GM19468 (cell line): ENCODE measurements at regions not wholly inside any gene's neighbourhood (a gene's known extent, or its start where the extent isn't known, plus 50 kb on each side); places are given as distances from the start of the nearest gene placed in this dataset.
"Not testable (repeated sequence)": the region's sequence is repeated elsewhere in the genome, so short reads cannot be mapped to it uniquely, and the experiment has no call there.

Source experiments
- ATAC-seq: cut with Tn5 transposase; IDR thresholded peaks from one replicate; pipeline ENCODE4 v1.9.1; 2021; ENCODE audit warnings: mild to moderate bottlenecking, moderate library complexity, moderate number of reproducible peaks; ENCODE audit not compliant: unreplicated experiment; ENCODE audit errors: extremely low read depth

DNA sequence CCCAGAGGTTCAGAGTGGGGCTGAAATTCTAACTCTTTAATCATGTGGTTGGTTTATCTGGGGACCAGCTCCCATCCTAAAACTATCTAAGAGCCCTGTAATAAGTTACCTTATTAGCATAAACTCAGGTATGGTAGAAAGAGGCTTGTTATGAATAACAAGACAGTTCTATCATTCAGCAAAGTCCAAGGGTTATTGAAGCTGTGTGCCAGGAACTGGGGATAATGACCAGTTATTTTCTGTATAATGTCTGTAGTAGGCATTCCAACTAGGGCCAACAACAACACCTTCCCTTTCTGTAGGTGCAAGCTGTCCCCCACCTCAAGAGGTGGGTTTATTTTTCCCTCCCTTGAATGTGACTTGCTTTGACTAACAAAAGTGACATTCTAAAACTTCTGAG is 170.1 kb downstream of the CD83 start:
- ATAC-seq = no peak

- no peak for ATAC-seq
Measured at GRCh38 chr6:14288910-14289309, 171.3 kb downstream of the CD83 start.

DNA sequence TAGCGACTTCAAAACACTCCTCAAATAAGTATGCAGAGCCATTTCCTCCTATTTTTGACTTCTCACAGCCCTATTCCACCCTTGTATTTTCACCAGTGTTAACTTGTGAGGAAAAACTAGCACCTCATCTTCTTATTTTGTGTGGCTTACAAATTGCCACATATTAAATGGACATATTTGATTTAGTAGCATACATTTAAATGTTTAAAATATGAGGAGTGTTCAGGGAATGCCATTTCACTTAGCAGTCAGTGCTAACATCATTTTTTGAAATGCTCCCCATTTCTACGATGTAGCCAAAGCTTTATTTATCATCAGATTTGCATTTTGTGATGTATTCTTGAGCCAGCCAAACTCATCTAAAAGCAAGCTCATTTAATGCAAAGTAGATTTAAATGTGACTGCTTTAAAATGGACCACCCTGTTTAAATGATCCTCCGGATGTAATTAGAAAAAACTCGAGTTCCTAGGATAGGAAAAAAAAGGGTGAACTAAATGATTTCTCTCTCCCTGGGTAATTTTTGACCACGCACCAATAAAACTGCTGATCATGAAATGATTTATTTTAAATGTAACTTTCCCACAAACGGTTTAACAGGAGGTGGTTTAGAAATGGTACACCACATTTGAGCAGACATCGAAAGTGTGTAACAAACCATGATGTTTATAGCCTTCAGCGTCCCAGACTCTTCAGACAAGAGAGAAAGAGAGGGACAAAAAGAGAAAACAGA is 172.6 kb downstream of the CD83 start:
- no peak for ATAC-seq

DNA sequence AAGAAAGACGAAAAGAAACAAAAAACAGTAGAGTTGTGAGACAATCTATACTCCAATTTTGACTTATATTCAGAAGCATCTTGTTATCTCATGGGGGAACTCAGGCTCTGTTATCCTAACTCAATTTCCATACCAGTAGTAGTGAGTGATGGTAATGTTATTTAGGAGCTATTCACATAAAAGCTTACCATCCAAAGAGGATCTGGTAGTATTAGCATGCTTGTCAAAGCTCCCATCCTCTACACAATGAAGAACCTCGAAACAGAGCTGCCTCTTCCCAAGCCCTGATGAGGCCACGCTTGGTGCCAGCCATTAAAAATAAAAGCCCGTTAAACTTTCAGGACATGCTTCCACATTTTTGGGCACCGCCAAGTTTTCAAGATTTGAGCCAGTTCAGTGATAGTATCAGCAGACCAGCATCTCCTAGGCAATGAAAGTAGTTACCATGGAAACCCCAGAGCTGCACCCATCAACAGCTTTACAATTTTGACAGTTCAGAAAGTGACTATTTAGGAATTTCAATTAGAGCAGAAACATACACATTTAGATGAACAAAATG is 173.3 kb downstream of the CD83 start:
- ATAC-seq = no peak

DNA sequence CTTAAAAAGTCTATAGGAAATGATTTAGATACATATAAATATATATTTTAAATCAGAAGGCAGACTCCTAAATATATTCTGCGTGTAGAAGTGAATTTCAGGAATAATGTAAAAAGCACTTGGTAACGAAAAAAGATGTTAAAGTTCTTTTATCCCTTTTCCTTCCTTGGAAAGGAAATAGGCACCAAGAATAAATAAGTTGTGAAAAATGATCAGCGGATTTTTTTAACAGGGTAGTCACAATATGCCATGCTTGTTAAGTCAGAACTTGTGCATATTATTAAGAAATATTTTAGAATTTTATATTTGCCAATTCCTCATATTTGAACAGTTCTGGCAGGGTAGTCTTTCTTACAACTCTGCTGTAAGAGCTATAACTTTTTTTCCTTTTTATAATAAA is 173.8 kb downstream of the CD83 start:
- ATAC-seq = no peak

GRCh38 chr6:14292119-14292518 is 174.5 kb downstream of the CD83 start:
- ATAC-seq = no peak

DNA sequence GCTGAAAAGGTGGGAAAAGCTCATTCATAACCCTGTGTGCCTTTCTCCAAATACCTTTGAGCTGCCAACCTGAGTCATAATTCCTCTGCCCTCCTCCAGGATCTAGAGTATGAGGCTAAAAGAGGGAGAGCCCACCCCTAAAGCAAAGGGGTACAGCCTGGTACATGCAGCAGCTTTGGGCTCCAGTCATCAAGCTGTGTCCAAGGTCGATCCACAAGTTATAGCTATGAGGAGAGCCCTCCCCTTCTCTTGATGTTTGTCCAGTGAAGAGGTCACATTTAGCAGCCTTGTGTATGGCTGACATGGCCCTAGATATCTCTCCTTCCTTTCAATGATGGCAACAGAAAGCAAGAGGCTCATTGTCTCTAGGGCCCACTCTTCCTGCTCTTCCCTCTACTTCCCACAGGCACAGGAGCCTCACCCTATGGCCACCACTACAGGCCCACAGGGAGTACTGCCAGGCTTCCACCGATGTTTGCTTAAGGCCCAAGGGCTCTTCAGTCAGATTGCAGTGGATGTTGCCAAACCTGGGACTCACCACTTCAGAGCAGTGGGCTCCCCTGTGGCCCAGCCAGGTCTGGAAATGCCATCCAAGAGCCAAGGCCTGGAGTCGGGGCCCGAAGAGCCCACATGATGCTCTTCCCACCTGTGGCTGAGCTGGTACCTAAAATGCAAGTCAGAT is 176.8 kb downstream of the CD83 start:
- ATAC-seq = no peak

GRCh38 chr6:14296698-14297097 is 179.1 kb downstream of the CD83 start:
- not testable (repeated sequence) for ATAC-seq

DNA sequence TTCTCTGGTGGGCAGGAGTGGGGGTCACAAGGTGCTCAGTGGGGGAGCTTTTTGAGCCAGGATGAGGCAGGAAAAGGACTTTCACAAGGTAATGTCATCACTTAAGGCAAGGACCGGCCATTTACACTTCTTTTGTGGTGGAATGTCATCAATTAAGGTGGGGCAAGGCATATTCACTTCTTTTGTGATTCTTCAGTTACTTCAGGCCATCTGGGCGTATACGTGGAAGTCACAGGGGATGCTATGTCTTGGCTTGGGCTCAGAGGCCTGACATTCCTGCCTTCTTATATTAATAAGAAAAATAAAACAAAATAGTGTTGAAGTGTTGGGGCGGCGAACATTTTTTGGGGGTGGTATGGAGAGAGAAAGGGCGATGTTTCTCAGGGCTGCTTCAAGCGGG is 179.5 kb downstream of the CD83 start:
- ATAC-seq = not testable (repeated sequence)

DNA sequence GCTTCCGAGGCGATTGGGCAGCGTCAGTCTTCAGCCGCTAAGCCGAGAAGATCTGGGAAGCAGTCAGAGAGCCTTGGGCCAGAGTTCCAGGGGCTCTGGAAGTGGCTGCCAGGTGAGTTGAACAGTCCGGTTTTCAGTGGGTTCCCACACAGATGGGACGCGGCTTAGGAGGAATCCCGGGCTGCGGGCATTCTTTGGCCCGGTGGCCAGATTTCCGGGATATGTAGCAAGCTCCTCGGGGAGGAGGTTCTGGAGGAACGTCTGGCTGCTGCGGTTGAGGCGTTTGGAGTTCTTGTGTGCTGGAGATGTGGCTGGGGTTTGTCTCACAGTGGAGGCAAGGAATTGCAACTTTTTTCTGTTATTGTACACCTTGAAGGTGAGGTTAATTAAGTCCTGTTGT is 182.6 kb downstream of the CD83 start:
- not testable (repeated sequence) for ATAC-seq

DNA sequence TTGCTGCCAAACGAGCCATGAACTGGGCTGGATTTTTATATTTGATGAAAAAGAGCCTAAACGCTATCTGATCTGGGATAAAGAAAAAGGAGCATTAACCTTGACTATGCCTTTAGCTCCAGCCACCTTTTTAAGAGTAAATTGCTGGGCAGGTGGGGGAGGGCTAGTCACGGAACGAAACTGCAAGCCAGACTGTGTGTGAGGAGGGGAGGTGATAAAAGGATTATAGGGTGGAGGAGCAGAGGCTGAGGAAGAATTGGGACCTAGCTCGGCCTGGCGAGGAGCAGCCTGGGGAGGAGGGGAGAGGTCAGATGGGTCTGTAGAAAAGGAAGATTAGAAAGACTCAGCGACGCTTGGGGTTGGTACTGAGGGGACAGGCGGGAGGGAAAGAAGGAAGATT is 183.1 kb downstream of the CD83 start:
- ATAC-seq = not testable (repeated sequence)

GRCh38 chr6:14301477-14301876 is 183.9 kb downstream of the CD83 start:
- ATAC-seq = not testable (repeated sequence)

- no peak for ATAC-seq
Measured at GRCh38 chr6:14305131-14305530, 187.6 kb downstream of the CD83 start.

GRCh38 chr6:14305624-14306023 is 188.1 kb downstream of the CD83 start:
- ATAC-seq = no peak

DNA sequence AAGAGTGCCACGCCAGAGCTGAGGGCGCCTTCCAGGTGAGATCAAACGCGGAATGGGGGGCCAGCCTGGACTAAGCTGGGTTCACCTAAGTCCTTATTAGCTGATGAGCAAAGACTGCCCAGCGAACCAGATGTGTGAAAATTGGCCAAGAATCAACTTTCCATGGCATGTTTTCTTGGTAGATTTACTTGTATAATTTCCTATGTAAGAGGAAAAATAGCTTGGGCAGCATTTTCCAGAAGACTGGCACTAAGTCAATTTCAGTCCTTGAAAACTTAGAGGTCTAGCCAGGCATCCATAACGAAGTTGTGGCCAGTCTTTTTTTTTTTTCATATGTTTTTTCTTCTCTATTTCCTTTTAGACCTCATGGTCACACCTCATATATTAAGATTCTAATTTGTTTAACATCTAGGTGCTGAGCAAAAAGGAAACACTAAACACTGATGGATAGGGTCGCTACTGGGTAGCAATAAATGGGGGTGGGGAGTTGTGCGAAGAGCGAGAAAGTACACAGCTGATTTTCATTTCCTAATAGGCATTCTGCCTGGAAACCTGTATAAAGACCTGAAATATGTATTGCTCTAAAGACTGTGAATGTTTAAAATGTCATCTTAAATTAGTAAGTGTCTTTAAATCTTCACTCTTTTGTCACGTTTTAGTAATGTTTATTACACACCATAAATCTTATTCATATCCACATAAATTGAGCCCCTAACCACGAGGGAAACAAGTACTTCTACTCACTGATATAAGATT is 188.8 kb downstream of the CD83 start:
- no peak for ATAC-seq

DNA sequence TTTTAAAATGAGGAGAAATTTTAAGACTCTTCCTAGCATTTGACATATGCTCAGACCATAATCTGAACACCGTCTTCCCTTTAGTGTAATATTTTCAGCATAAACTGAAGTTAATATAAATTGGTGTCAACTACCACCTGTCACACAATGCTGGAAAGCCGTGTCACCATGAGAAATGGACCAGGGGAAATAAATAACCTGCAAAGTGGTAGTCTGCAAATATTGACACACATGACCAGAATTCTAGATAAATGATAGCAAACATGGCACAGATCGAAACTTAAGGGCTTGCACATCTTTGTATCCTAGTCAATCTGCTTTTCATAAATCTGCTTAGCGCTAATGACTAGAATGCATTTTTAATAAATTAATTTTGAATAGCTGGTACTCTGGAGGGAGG is 191.9 kb downstream of the CD83 start:
- ATAC-seq = no peak

GRCh38 chr6:14309951-14310445 is 192.4 kb downstream of the CD83 start:
- ATAC-seq = no peak

GRCh38 chr6:14310960-14311359 is 193.4 kb downstream of the CD83 start:
- no peak for ATAC-seq

DNA sequence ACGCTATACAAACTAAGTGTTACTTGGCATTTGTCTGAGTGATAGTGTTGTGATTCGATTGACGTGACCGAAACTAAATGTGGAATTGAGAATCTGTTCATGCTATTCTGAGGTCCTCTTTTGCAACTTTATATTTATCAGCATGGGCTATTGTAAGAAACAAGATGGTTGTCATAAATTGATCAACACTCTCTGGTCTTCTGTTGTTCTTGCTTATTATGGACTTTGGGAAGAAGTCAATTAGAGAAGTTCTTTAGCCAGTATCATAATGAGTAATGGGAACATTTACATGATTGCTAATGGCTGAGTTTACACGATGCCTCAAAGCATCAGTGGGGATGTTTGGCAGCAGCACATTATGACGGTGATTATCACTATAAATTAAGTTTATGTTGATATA is 195.0 kb downstream of the CD83 start:
- ATAC-seq = no peak

- no peak for ATAC-seq
Measured at GRCh38 chr6:14313248-14313647, 195.7 kb downstream of the CD83 start.

GRCh38 chr6:14315353-14315752 is 197.8 kb downstream of the CD83 start:
- ATAC-seq = no peak
